ENCODE measurements at regions not wholly inside any gene's neighbourhood (a gene's known extent, or its start where the extent isn't known, plus 50 kb on each side); places are given as distances from the start of the nearest gene placed in this dataset.
A peak's percentile ranks its signal among the peaks of the same experiment; 100 is the strongest.
"Not testable (repeated sequence)": the region's sequence is repeated elsewhere in the genome, so short reads cannot be mapped to it uniquely, and the experiment has no call there.

DNA sequence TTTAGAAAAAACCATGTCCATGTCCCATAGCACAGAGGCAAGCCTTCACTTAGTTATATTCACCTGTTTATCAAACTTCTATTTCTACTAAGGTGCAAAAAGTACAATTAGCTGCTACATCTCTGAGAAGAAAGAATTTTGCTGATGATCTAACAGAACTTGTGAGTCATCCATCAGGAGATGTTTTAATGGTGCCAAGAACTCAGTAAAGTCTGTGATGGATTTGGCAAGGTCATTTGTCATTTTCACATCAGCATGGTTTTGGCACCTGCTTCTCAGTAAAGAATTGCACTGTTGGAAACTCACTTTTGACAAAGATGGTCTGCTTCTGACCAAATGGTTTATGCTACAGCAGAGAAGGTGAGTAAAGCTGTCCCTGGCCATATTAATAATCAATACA, 195.7 kb upstream of the TMEFF2 start:
- intact Hi-C loops (cut with micrococcal nuclease; ENCODE audit: unreplicated experiment), result no loop called here
- POLR2A ChIA-PET (ENCODE audit: low non-redundant PET), result no interaction called here
- no peak for TF ChIP-seq EZH2 (IDR thresholded peaks at IDR 0.05; ENCODE audit: borderline replicate concordance, low read depth, low read length, poor library complexity, severe bottlenecking)
- TF ChIP-seq, protein P1, sequence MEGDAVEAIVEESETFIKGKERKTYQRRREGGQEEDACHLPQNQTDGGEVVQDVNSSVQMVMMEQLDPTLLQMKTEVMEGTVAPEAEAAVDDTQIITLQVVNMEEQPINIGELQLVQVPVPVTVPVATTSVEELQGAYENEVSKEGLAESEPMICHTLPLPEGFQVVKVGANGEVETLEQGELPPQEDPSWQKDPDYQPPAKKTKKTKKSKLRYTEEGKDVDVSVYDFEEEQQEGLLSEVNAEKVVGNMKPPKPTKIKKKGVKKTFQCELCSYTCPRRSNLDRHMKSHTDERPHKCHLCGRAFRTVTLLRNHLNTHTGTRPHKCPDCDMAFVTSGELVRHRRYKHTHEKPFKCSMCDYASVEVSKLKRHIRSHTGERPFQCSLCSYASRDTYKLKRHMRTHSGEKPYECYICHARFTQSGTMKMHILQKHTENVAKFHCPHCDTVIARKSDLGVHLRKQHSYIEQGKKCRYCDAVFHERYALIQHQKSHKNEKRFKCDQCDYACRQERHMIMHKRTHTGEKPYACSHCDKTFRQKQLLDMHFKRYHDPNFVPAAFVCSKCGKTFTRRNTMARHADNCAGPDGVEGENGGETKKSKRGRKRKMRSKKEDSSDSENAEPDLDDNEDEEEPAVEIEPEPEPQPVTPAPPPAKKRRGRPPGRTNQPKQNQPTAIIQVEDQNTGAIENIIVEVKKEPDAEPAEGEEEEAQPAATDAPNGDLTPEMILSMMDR (conservative IDR thresholded peaks at IDR 0.05; ENCODE audit: low read depth, low read length), result no peak
- Histone ChIP-seq H3K4me3 (ENCODE audit: low read depth, low read length, poor library complexity, severe bottlenecking) (no peak overlapping the region), H3K27me3 (replicated peaks; ENCODE audit: insufficient read depth, low read depth, low read length, poor library complexity) (no peaks in the 10 kb centered on the region), H3K4me1 (ENCODE audit: insufficient read depth, low read length, poor library complexity, severe bottlenecking) (no peaks in the 10 kb centered on the region), H3K27ac (ENCODE audit: low read depth, low read length, poor library complexity, severe bottlenecking) (no peak overlapping the region), H3K9me3 (ENCODE audit: low read depth, low read length, poor library complexity, severe bottlenecking) (no peaks in the 10 kb centered on the region), H3K36me3 (ENCODE audit: insufficient read depth, low read length, poor library complexity, severe bottlenecking) (no peaks in the 10 kb centered on the region)
- no peak for DNase-seq (ENCODE audit: low spot score)
- BruUV-seq (replicated peaks), result no TSS peak
- CTCF ChIA-PET, result no interaction called here

DNA sequence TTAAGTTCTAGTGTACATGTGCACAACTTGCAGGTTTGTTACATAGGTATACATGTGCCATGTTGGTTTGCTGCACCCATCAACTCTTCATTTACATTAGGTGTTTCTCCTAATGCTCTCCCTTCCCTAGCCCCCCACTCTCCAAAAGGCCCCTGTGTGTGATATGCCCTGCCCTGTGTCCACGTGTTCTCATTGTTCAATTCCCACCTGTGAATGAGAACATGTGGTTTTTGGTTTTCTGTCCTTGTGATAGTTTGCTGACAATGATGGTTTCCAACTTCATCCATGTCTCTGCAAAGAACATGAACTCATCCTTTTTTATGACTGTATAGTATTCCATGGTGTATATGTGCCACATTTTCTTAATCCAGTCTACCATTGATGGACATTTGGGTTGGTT, 189.5 kb upstream of the TMEFF2 start:
- POLR2A ChIA-PET (ENCODE audit: low non-redundant PET); intact Hi-C loops (cut with micrococcal nuclease; ENCODE audit: unreplicated experiment); H3K27ac ChIP-seq (ENCODE audit: low read depth, low read length, poor library complexity, severe bottlenecking); H3K9me3 ChIP-seq (ENCODE audit: low read depth, low read length, poor library complexity, severe bottlenecking); DNase-seq (ENCODE audit: low spot score); CTCF ChIA-PET; H3K4me1 ChIP-seq (ENCODE audit: insufficient read depth, low read length, poor library complexity, severe bottlenecking); H3K27me3 ChIP-seq (replicated peaks; ENCODE audit: insufficient read depth, low read depth, low read length, poor library complexity); H3K4me3 ChIP-seq (ENCODE audit: low read depth, low read length, poor library complexity, severe bottlenecking); BruUV-seq (replicated peaks); H3K36me3 ChIP-seq (ENCODE audit: insufficient read depth, low read length, poor library complexity, severe bottlenecking): not testable (repeated sequence)

DNA sequence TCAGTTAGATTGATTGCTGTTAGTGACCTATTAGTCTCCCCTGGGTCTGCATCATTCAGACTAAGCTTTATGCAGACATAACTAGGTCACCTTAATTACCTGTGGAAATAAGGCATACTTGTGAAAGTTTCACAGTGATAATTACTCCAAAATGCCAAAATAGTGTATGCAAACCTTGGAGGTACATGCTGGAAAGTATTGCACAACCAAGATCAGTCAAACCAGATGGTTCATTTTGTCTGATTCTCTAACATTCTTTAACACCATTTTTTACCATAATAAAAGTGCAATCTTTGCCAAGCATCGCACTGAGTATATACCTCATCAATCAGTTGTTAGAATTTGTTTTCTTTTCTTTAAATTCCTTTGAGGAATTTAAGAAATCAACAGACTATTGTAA, 186.3 kb upstream of the TMEFF2 start:
- H3K27ac ChIP-seq (ENCODE audit: low read depth, low read length, poor library complexity, severe bottlenecking), result no peak overlapping the region
- BruUV-seq (replicated peaks), result no TSS peak
- H3K27me3 ChIP-seq (replicated peaks; ENCODE audit: insufficient read depth, low read depth, low read length, poor library complexity), result no peaks in the 10 kb centered on the region
- TF ChIP-seq, protein P1 (conservative IDR thresholded peaks at IDR 0.05; ENCODE audit: low read depth, low read length), result no peak
- TF ChIP-seq EZH2 (IDR thresholded peaks at IDR 0.05; ENCODE audit: borderline replicate concordance, low read depth, low read length, poor library complexity, severe bottlenecking), result no peak
- no peak for DNase-seq (ENCODE audit: low spot score)
- ChIA-PET CTCF (no interaction called here), POLR2A (ENCODE audit: low non-redundant PET) (no interaction called here)
- no peaks in the 10 kb centered on the region for H3K9me3 ChIP-seq (ENCODE audit: low read depth, low read length, poor library complexity, severe bottlenecking)
- peaks cover 9% of the 10 kb centered on the region for H3K4me1 ChIP-seq (ENCODE audit: insufficient read depth, low read length, poor library complexity, severe bottlenecking)
- intact Hi-C loops (cut with micrococcal nuclease; ENCODE audit: unreplicated experiment), result no loop called here
- H3K36me3 ChIP-seq (ENCODE audit: insufficient read depth, low read length, poor library complexity, severe bottlenecking), result no peaks in the 10 kb centered on the region
- no peak overlapping the region for H3K4me3 ChIP-seq (ENCODE audit: low read depth, low read length, poor library complexity, severe bottlenecking)

DNA sequence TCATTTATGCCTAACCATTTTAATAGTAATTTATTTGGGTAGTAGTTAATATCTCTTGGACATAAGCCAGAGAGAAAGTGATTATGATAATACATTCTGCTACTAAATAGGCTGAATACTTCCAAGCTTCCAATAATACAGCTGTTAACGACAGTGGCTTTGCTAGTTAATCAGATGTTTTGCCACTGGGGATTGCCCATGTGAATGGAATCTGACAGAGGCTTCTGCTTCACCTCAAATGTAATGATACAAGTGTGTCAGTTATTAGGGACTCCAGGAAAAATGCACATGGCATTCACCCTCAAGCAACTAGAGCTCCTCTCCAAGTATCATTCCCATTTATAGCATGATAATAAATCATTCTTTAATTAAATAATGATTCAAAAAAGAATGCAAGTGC, 185.0 kb upstream of the TMEFF2 start:
- H3K4me1 ChIP-seq (ENCODE audit: insufficient read depth, low read length, poor library complexity, severe bottlenecking), result peaks cover 9% of the 10 kb centered on the region
- no peaks in the 10 kb centered on the region for H3K9me3 ChIP-seq (ENCODE audit: low read depth, low read length, poor library complexity, severe bottlenecking)
- no peaks in the 10 kb centered on the region for H3K36me3 ChIP-seq (ENCODE audit: insufficient read depth, low read length, poor library complexity, severe bottlenecking)
- intact Hi-C loops (cut with micrococcal nuclease; ENCODE audit: unreplicated experiment), result no loop called here
- no TSS peak for BruUV-seq (replicated peaks)
- DNase-seq (ENCODE audit: low spot score), result peak; percentile 16
- POLR2A ChIA-PET (ENCODE audit: low non-redundant PET), result no interaction called here
- H3K27ac ChIP-seq (ENCODE audit: low read depth, low read length, poor library complexity, severe bottlenecking), result no peak overlapping the region
- CTCF ChIA-PET, result interaction anchor here (0.6 kb wide), 1 partner anchor 567 kb away, joined by 6 read pairs; no protein-coding TSS in a partner anchor
- no peak for TF ChIP-seq EZH2 (IDR thresholded peaks at IDR 0.05; ENCODE audit: borderline replicate concordance, low read depth, low read length, poor library complexity, severe bottlenecking)
- TF ChIP-seq, protein P1 (conservative IDR thresholded peaks at IDR 0.05; ENCODE audit: low read depth, low read length), result no peak
- no peaks in the 10 kb centered on the region for H3K27me3 ChIP-seq (replicated peaks; ENCODE audit: insufficient read depth, low read depth, low read length, poor library complexity)
- H3K4me3 ChIP-seq (ENCODE audit: low read depth, low read length, poor library complexity, severe bottlenecking), result no peak overlapping the region
